Activated CD8-positive, alpha-beta memory T cell treated with anti-CD3 and anti-CD28 coated beads, Interleukin-2, amount 10 ng/mL, durations not matched to agents 7 days and 5 days (primary cell): ENCODE measurements at regions not wholly inside any gene's neighbourhood (a gene's known extent, or its start where the extent isn't known, plus 50 kb on each side); places are given as distances from the start of the nearest gene placed in this dataset.
"Not testable (repeated sequence)": the region's sequence is repeated elsewhere in the genome, so short reads cannot be mapped to it uniquely, and the experiment has no call there.

Experiments used
- ATAC-seq: fragments of 150-1000 bp; cut with Tn5 transposase; one replicate; pipeline ENCODE4 v1.10.0; 2021; ENCODE audit warnings: moderate library complexity
- CTCF ChIA-PET: fragments of 350-600 bp; sonication (Branson Sonifier 250); formaldehyde crosslinking; loops from one replicate; lab custom pipeline; 2021; ENCODE audit warnings: antibody characterized with exemption; lab: Charles Lee
- DNase-seq: peaks from one replicate; pipeline ENCODE4 v3.0.0-alpha.2; 2020
- H3K27ac Mint-ChIP-seq: one replicate; pipeline ENCODE4 v1.8.0; 2021; ENCODE audit warnings: mild to moderate bottlenecking, mixed read lengths
- H3K27me3 Mint-ChIP-seq: one replicate; pipeline ENCODE4 v1.8.0; 2021; ENCODE audit warnings: mixed read lengths
- H3K36me3 Mint-ChIP-seq: one replicate; pipeline ENCODE4 v1.8.0; 2021; ENCODE audit warnings: mild to moderate bottlenecking, mixed read lengths
- H3K4me1 Mint-ChIP-seq: one replicate; pipeline ENCODE4 v1.8.0; 2021; ENCODE audit warnings: mixed read lengths
- H3K4me3 Mint-ChIP-seq: one replicate; pipeline ENCODE4 v1.8.0; 2021; ENCODE audit warnings: mild to moderate bottlenecking, moderate library complexity, mixed read lengths
- H3K9me3 Mint-ChIP-seq: one replicate; pipeline ENCODE4 v1.8.0; 2022; ENCODE audit warnings: low read depth, mixed read lengths

DNA sequence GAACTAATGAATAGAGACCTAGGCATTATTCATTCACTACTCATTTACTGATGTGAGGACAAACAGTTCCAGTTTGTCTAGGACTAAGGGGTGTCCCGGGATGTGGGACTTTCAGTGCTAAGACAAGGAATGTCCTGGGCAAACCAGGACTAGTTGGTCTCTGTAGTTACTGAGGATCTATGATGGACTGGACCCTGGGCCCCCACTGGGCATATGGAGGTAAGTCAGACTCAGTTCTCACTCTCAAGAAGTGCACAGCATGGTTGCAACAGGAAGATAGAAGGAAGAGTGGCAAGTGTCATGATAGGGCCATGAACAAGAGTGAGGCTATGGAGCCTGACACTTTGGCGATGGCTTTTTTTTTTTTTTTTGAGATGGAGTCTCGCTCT, 128.2 kb downstream of the MYCN start:
- H3K36me3 Mint-ChIP-seq: peaks cover 4% of the 10 kb centered on the region
- peaks cover 7% of the 10 kb centered on the region for H3K9me3 Mint-ChIP-seq
- CTCF ChIA-PET: no interaction called here
- no peak overlapping the region for H3K27ac Mint-ChIP-seq
- no peaks in the 10 kb centered on the region for H3K27me3 Mint-ChIP-seq
- H3K4me1 Mint-ChIP-seq: no peaks in the 10 kb centered on the region
- DNase-seq (no peak), ATAC-seq (no peak)
- H3K4me3 Mint-ChIP-seq: no peak overlapping the region

DNA sequence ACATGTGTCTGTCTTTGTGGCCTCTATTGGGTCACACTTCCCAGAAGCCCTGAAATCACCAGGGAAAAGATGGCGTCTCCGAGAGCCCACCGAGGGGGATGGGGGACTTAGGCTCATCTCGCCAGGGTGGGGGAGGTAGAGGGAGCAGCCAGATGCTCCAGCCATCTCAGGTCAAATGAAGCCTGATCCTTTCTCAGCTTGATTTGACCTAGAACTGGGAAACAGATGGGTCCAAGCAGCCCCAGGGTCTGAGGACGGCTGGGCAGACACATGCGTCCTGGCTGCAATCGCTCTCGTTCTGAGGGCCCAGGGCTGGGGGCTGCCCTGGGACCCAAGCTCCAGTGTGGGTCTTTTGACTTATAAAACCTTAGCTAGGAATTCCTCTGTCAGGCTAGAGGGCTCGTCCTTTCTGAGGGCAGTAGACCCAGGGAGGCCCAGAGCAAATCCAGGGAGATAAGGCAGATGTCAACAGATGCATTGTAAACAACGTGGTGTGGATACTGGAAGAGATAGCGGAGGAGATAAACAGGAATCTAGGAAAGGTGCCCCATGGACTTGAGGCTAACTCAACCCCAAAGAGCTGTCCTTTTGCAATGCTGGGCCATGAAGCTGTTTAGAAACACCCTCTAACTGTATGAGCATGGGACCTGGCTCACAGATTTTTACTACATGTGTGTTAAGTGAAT, 127.7 kb downstream of the MYCN start:
- CTCF ChIA-PET: no interaction called here
- Mint-ChIP-seq H3K4me3 (no peak overlapping the region), H3K36me3 (peaks cover 4% of the 10 kb centered on the region), H3K27me3 (no peaks in the 10 kb centered on the region), H3K9me3 (peaks cover 7% of the 10 kb centered on the region), H3K27ac (no peak overlapping the region), H3K4me1 (no peaks in the 10 kb centered on the region)
- no peak for ATAC-seq
- no peak for DNase-seq

DNA sequence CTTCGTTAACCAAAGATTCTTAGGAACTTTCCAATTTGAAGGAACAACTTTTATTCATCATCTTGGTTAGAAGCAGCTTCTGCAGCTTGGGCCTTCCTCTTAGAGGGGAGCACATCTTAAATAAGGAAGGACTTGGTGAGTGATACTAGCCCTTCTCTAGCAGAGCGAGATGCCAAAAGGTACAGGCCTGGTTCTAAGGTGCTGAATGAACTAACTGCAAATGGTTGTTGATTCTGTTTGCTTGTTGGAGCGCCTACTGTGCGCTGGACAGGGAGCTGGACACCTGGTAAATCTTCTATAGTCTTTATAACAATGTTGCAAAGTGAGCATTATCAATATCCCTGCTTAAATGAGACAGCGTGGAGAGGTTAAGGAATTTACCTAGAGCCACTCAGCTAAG, 127.1 kb downstream of the MYCN start:
- no peaks in the 10 kb centered on the region for H3K4me1 Mint-ChIP-seq
- CTCF ChIA-PET: no interaction called here

DNA sequence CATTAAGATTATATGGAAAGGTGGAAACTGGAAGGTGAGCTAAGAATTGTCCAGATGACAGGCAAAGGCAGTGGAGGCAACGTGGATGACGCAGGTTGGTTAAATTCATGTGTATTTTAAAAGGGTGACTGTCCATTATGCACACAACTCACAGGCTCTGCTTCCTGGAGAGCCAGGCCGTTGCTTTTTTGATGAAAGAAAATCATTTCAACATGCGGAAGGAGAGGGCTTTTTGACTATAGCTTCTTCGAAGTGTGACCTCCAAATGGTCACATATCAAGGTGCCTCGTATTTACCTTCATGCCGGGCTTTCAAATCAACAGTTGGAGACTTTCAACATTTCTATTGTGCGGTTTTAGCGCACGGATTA, 126.7 kb downstream of the MYCN start:
- no peak overlapping the region for H3K27ac Mint-ChIP-seq

More for the DNA sequence above, 127.1 kb downstream of the MYCN start:
- Mint-ChIP-seq H3K36me3 (peaks cover 4% of the 10 kb centered on the region), H3K27me3 (no peaks in the 10 kb centered on the region), H3K4me3 (no peak overlapping the region), H3K27ac (no peak overlapping the region), H3K9me3 (peaks cover 9% of the 10 kb centered on the region)
- no peak for ATAC-seq
- no peak for DNase-seq

DNA sequence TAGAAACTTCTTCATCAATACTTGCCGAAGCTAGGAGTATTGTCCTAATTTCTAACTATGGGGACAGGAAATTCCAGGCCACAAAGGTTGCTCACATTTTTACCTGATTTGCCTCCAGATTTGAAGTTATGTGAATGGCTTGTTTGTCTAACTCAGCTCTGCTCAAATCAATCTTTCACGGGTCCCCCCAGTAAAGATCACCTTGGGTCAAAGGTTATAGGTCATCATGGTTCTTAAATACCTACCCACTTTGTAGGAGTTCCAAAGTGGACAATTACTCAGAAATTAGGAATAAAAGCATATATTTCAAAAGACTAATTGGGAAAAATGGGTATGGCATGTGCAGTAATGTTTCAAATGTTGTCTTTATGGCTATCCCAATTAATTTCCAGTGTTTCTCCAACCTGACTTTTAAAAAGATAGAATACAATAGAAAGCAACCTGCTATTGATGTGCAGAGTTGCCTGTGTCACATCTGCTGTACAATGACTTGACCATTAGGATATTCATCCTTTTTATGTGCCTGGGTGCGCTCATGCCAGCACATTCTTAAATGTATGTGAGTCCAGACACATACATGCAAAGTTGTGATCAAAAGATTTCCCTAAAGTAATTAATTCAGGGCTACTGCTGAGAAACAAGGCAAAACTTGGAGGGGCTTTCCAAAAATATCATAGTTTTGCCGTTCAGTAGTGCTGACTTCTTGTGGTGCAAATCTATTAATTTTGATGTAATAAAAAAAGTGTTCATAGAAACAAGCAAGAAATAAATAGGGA, 126.1 kb downstream of the MYCN start:
- no peak for ATAC-seq
- CTCF ChIA-PET: no interaction called here
- no peak overlapping the region for H3K27ac Mint-ChIP-seq

More for the DNA sequence above, 126.7 kb downstream of the MYCN start:
- CTCF ChIA-PET: no interaction called here
- no peaks in the 10 kb centered on the region for H3K27me3 Mint-ChIP-seq
- H3K36me3 Mint-ChIP-seq: peaks cover 4% of the 10 kb centered on the region
- no peaks in the 10 kb centered on the region for H3K4me1 Mint-ChIP-seq
- DNase-seq (no peak), ATAC-seq (no peak)
- H3K9me3 Mint-ChIP-seq: peaks cover 9% of the 10 kb centered on the region
- H3K4me3 Mint-ChIP-seq: no peak overlapping the region

DNA sequence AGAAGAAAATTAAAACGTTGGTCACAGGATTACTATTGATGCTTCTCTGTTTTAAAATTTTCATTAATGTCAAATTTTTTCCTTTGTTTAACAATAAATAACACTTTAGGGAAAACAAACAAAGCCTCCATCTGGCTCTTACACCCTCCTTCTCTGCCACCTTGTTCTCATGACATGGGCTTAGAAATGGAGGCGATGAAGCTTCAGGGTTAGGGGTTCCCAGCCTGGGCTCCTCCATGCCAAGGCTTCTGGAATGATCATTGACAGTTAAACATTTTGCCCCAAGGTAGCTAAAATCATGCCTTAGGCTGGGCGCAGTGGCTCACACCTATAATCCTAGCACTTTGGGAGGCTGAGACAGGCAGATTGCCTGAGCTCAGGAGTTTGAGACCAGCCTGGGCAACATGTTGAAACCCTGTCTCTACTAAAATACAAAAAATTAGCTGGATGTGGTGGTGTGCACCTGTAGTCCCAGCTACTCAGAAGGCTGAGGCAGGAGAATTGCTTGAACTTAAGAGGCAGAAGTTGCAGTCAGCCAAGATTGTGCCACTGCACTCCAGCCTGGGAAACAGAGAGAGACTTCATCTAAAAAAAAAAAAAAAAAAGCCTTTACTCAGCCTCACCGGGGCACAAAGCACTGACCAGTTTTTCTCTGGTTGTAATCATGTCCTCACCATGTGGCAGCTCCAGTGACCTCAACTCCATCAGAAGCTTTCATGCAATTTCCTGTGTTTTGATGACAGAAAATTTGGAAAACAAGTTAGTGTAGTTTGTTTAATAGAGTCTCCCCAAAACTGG, 125.1 kb downstream of the MYCN start:
- not testable (repeated sequence) for H3K36me3 Mint-ChIP-seq, ATAC-seq, H3K4me3 Mint-ChIP-seq

More for the DNA sequence above, 126.1 kb downstream of the MYCN start:
- Mint-ChIP-seq H3K4me3 (no peak overlapping the region), H3K9me3 (peaks cover 9% of the 10 kb centered on the region), H3K4me1 (no peaks in the 10 kb centered on the region), H3K27me3 (no peaks in the 10 kb centered on the region), H3K36me3 (peaks cover 4% of the 10 kb centered on the region)
- no peak for DNase-seq

DNA sequence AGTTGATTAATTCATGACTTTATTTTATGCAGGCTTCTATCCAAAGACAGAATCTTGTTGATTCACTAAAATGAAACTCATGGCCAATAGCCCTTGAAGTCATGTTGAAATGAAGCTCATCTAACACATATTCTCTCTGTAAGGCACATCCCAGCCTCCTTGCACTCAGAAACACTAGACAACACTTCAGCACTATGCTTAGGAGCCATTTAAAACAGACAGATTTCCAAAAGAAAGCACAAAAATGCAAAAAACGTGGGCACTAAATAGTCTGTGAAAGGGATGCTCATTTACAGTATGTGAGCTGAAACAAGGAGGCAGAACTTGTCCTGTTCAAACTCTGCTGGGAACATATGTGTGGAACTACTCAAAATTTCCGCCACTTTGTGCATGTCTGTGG, 124.4 kb downstream of the MYCN start:
- CTCF ChIA-PET: no interaction called here
- Mint-ChIP-seq H3K27ac (no peak overlapping the region), H3K27me3 (no peaks in the 10 kb centered on the region), H3K9me3 (peaks cover 9% of the 10 kb centered on the region), H3K4me1 (no peaks in the 10 kb centered on the region), H3K36me3 (peaks cover 4% of the 10 kb centered on the region), H3K4me3 (no peak overlapping the region)
- no peak for ATAC-seq
- no peak for DNase-seq

More for the DNA sequence above, 125.1 kb downstream of the MYCN start:
- H3K27me3 Mint-ChIP-seq, H3K27ac Mint-ChIP-seq, H3K9me3 Mint-ChIP-seq, CTCF ChIA-PET, H3K4me1 Mint-ChIP-seq, DNase-seq: not testable (repeated sequence)

DNA sequence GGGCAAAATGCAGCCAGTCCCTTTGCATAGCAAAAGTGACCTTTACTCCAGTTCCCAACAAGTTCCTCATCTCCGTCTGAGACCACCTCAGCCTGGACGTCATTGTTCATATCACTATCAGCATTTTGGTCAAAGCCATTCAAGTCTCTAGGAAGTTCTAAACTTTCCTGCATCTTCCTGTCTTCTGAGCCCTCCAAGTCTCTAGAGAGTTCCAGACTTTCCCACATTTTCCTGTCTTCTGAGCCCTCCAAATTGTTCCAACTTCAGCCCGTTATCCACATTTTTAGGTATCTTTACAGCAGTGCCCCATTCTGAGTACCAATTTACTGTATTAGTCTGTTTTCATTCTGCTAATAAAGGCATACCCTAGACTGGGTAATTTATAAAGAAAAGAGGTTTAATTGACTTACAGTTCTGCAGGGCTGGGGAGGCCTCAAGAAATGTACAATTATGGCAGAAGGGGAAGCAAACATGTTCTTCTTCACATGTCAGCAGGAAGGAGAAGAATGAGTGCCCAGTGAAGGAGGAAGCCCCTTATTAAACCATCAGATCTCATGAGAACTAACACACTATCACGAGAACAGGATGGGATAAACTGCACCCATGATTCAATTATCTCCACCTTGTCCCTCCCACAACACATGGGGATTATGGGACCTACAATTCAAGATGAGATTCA, 123.7 kb downstream of the MYCN start:
- Mint-ChIP-seq H3K36me3 (peaks cover 4% of the 10 kb centered on the region), H3K9me3 (peaks cover 9% of the 10 kb centered on the region), H3K4me1 (no peaks in the 10 kb centered on the region), H3K27me3 (no peaks in the 10 kb centered on the region), H3K4me3 (no peak overlapping the region), H3K27ac (no peak overlapping the region)
- no peak for ATAC-seq
- CTCF ChIA-PET: no interaction called here
- no peak for DNase-seq

DNA sequence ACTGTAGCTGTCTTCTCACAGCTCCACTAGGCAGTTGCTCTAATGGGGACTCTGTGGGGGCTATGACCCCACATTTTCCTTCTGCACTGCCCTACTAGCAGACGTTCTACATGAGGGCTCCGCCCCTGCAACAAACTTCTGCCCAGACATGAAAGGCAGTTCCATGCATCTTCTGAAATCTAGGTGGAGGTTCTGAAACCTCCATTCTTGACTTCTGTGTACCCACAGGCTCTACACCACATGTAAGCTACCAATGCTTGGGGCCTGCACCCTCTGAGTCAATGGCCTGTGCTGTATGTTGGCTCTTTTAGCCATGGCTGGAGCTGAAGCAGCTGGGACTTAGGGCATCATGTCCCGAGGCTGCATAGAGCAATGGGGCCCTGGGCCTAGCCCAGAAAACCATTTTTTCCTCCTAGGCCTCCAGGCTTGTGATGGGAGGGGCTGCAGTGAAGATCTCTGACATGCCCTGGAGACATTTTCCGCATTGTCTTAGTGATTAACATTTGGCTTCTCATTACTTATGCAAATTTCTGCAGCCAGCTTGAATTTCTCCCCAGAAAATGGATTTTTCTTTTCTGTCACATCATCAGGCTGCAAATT, 123.0 kb downstream of the MYCN start:
- peaks cover 9% of the 10 kb centered on the region for H3K9me3 Mint-ChIP-seq
- ATAC-seq (no peak), DNase-seq (no peak)
- H3K27me3 Mint-ChIP-seq: no peaks in the 10 kb centered on the region
- H3K4me3 Mint-ChIP-seq: no peak overlapping the region
- CTCF ChIA-PET: no interaction called here
- no peak overlapping the region for H3K27ac Mint-ChIP-seq
- no peaks in the 10 kb centered on the region for H3K4me1 Mint-ChIP-seq
- H3K36me3 Mint-ChIP-seq: peaks cover 4% of the 10 kb centered on the region

DNA sequence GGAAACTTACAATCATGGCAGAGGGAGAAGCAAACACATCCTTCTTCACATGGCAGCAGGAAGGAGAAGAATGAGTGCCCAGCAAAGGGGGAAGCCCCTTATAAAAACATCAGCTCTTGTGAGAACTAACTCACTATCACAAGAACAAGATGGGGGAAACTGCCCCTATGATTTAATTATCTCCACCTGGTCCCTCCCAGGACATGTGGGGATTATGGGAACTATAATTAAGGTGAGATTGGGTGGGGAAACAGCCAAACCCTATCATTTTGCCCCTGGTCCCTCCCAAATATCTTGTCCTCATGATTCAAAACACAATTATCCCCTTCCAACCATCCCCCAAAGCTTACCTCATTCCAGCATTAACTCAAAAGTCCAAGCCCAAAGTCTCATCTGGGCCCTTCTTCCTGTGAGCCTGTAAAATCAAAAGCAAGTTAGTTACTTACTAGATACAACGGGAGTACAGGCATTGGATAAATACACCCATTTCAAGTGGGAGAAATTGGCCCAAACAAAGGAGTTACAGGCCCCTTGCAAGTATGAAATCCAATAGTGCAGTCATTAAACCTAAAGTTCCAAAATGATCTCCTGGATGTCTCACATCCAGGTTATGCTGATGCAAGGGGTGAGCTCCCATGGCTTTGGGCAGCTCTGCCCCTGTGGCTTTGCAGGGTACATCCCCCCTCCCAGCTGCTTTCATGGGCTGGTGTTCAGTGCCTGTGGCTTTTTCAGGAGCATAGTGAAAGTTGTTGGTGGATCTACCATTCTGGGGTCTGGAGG, 122.3 kb downstream of the MYCN start:
- DNase-seq (no peak), ATAC-seq (no peak)
- Mint-ChIP-seq H3K27me3 (no peaks in the 10 kb centered on the region), H3K4me3 (no peak overlapping the region), H3K27ac (no peak overlapping the region), H3K4me1 (no peaks in the 10 kb centered on the region), H3K9me3 (peaks cover 9% of the 10 kb centered on the region), H3K36me3 (peaks cover 4% of the 10 kb centered on the region)
- CTCF ChIA-PET: no interaction called here

DNA sequence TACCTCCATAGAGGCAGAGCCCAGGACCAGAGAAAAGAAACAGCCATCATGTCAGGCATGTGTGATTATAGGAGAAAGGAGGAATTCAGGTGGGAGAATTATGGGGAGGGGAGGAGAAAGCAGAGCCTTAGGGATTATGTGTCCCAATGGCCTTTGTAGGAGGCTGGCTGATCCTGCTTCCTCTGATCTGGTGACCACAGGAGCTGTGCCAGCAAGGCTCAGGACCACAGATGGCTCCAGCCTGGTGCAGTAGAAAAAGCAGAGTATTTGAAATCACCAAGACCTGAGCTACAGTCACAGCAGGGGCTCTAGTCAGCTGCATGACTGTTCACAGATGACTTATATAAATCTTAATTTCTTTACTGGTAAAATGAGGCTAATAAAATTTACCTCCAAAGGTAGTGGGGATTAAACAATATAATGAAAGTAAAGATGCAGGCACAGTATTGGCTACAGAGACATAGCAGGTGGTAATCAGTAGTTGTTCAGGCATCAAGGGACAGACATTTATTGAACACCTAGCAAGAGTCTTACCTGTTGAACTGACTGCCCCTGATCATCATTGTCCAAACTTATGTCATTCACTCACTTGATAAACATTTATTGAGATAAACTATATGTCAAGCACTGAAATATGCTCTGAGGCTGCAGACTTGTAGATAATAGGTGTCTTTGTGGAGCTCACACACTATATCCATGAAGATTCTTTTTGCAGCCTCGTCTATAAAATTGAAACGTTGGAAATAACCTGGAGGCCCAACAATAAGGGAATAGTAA, 121.3 kb downstream of the MYCN start:
- peaks cover 4% of the 10 kb centered on the region for H3K36me3 Mint-ChIP-seq
- no peak for DNase-seq
- peaks cover 9% of the 10 kb centered on the region for H3K9me3 Mint-ChIP-seq
- no peak overlapping the region for H3K4me3 Mint-ChIP-seq
- H3K4me1 Mint-ChIP-seq: no peaks in the 10 kb centered on the region
- no peak overlapping the region for H3K27ac Mint-ChIP-seq
- H3K27me3 Mint-ChIP-seq: no peaks in the 10 kb centered on the region
- CTCF ChIA-PET: no interaction called here
- no peak for ATAC-seq

DNA sequence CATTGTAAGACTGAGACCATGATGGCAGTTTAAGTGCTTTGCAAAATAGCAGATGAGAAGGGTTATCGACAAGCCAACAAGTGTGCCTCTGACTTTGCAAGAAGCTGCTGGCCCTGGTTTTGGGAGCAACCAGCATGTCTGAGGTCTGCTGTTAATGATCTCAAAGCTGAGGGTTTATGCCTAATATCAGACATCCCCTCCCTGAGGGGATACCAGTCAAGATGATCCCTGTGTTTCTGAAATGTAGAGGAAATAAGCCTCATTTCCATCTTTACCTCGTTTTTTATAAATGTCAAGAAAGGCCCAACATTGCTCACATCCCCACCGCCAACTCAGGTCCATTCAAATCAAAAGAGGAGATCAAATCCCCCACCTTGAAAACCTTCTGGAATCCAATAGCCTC, 120.6 kb downstream of the MYCN start:
- no peak for ATAC-seq
- CTCF ChIA-PET: no interaction called here

More for the DNA sequence above, 120.6 kb downstream of the MYCN start:
- no peak for DNase-seq
- Mint-ChIP-seq H3K4me1 (no peaks in the 10 kb centered on the region), H3K36me3 (peaks cover 4% of the 10 kb centered on the region), H3K27ac (no peak overlapping the region), H3K27me3 (no peaks in the 10 kb centered on the region), H3K9me3 (peaks cover 9% of the 10 kb centered on the region), H3K4me3 (no peak overlapping the region)
